NT2/D1 (cell line): ENCODE measurements at regions not wholly inside any gene's neighbourhood (a gene's known extent, or its start where the extent isn't known, plus 50 kb on each side); places are given as distances from the start of the nearest gene placed in this dataset.

Experiments
- DNase-seq: peaks from one replicate; pipeline ENCODE4 v3.0.0-alpha.2; 2011; ENCODE audit warnings: low read depth, low spot score
- H3K27me3 ChIP-seq: 2 replicates; pipeline ENCODE4 v1.6.0; 2011; ENCODE audit warnings: mild to moderate bottlenecking; ENCODE audit not compliant: insufficient read length, insufficient read depth
- H3K36me3 ChIP-seq: 2 replicates; pipeline ENCODE4 v1.6.1; 2011; ENCODE audit warnings: mild to moderate bottlenecking, low read length, mixed read lengths; ENCODE audit not compliant: insufficient read depth, insufficient read length
- H3K4me1 ChIP-seq: 2 replicates; pipeline ENCODE4 v1.5.1; 2011; ENCODE audit not compliant: insufficient read depth, insufficient read length
- H3K4me3 ChIP-seq: 2 replicates; pipeline ENCODE4 v1.5.1; 2011; ENCODE audit warnings: low read depth; ENCODE audit not compliant: insufficient read length
- H3K9ac ChIP-seq: 2 replicates; pipeline ENCODE4 v1.6.0; 2011; ENCODE audit warnings: low read depth; ENCODE audit not compliant: insufficient read length
- H3K9me3 ChIP-seq: 2 replicates; pipeline ENCODE4 v1.5.1; 2011; ENCODE audit warnings: mild to moderate bottlenecking, low read length; ENCODE audit not compliant: insufficient read depth
- SUZ12 ChIP-seq: IDR thresholded peaks from 2 replicates; pipeline ENCODE4 v1.6.1; 2011; ENCODE audit not compliant: insufficient read length, insufficient read depth; ENCODE audit errors: extremely low read depth
- YY1 ChIP-seq: IDR thresholded peaks from 2 replicates; pipeline ENCODE4 v1.6.1; 2011; ENCODE audit not compliant: insufficient read length, insufficient read depth
- ZNF274 ChIP-seq: IDR thresholded peaks from 2 replicates; pipeline ENCODE4 v1.6.1; 2011; ENCODE audit warnings: mild to moderate bottlenecking, low read depth, low read length

DNA sequence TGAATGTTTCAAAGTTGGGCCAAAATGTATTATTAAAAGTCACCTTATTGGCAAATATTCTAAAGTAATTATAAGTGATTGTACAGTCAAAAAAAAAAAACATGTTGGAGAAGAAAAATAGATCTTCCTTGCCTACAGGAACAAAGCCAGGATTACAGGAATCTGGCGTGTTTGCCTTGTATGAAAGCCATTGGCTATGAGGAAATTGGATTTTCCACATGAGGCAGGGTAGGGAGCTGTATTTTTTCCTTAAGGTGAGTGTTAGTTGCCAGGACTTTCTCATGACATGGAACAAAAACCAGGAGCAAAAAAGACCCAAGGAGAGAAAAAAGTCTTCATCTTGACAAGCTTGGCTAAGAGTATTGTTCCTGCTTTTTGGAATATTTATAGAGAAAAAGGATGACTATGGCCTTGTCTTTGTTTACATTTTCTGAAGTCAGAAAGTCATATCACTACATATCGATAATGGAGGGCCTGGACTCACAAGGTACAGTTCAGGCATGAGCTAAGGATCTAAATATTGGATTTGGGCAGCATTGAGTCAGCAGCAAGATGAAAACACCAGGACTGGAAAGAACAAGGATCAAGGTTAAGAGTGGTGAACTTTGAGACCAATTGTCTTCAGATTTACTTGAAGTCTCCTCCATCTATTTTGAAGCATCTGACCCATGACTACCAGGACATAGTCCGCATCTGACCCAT lies 68.4 kb upstream of the FLRT2 start:
- Histone ChIP-seq H3K9me3 (no peaks in the 10 kb centered on the region), H3K27me3 (no peaks in the 10 kb centered on the region), H3K4me1 (no peaks in the 10 kb centered on the region), H3K4me3 (no peak overlapping the region), H3K36me3 (no peaks in the 10 kb centered on the region), H3K9ac (no peak overlapping the region)
- no peak for DNase-seq
- TF ChIP-seq ZNF274 (no peak), SUZ12 (no peak), YY1 (no peak)

DNA sequence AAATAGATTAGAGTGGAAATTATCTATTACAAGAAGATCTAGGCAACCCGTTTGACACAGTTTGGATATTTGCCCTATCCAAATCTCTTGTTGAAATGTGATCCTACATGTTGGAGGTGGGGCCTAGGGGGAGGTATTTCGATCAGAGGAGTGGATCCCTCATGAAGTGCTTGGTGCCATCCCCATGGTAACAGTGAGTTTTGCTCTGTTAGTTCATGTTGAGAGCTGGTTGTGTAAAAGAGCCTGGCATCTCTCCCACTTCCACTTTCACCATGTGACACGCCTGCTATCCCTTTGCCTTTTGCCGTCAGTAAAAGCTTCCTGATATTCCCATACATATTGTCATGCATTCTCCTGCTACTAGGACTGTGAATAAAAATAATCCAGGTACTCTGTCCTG lies 66.4 kb upstream of the FLRT2 start:
- no peak for DNase-seq
- H3K4me1 ChIP-seq: no peaks in the 10 kb centered on the region
- no peaks in the 10 kb centered on the region for H3K27me3 ChIP-seq
- no peak overlapping the region for H3K4me3 ChIP-seq
- no peaks in the 10 kb centered on the region for H3K9me3 ChIP-seq
- H3K9ac ChIP-seq: no peak overlapping the region
- TF ChIP-seq YY1: no peak
- no peak for TF ChIP-seq ZNF274
- TF ChIP-seq SUZ12: no peak
- H3K36me3 ChIP-seq: no peaks in the 10 kb centered on the region

DNA sequence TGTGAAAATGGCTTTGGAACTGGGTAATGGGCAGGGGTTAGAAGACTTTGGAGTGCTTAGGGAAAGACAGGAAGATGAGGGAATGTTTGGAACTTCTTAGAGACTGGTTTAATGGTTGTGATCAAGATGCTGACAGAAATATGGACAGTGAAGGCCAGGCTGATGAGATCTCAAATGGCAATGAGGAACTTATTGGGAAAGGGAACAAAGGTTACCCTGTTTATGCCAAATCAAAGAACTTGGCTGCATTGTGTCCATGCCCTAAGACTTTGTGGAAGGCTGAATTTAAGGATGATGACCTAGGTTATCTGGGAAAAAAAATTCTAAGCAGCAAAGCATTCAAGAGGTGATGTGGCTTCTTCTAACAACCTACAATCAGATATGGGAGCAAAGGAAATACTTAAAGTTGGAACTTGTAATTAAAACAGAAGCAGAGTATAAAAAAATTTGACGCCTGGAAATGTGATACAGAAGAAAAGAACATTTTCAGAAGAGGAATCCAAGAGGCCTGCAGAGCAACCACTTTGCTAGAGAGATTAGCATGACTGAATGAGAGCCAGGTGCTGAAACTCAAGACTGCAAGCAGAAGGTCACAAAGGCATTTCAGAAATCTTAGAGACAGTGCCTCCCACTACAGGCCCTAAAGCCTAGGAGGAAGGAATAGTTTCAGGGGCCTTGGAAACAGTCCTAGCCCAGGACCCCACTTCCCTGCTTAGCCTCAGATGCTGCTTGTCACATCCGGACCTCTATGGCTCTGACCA lies 65.6 kb upstream of the FLRT2 start:
- H3K4me3 ChIP-seq: no peak overlapping the region
- TF ChIP-seq YY1 (no peak), SUZ12 (no peak), ZNF274 (no peak)
- H3K9ac ChIP-seq: no peak overlapping the region
- H3K27me3 ChIP-seq: no peaks in the 10 kb centered on the region
- H3K4me1 ChIP-seq: no peaks in the 10 kb centered on the region
- DNase-seq: no peak
- no peaks in the 10 kb centered on the region for H3K36me3 ChIP-seq
- H3K9me3 ChIP-seq: no peaks in the 10 kb centered on the region

DNA sequence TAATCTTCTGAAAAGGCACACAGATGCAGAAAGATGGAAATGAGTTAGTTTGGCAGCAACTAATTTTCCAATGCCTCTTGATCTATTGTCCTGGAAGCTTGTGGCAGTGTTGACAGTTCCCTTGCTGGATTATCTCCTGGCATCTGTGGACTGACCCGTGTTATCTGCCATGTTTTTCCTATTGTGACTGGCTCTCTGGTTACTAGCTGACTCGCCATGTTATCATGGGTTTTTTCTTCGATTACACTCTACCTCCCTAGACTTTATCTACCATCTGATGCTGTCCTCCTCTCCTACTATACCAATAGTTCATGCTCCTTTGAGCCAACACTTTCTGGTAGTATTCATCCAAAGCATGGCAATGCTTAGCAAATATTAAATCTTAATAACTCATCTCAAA lies 63.3 kb upstream of the FLRT2 start:
- Histone ChIP-seq H3K36me3 (no peaks in the 10 kb centered on the region), H3K4me3 (no peak overlapping the region), H3K4me1 (no peaks in the 10 kb centered on the region), H3K9ac (no peak overlapping the region), H3K9me3 (no peaks in the 10 kb centered on the region), H3K27me3 (no peaks in the 10 kb centered on the region)
- DNase-seq: no peak
- no peak for TF ChIP-seq SUZ12
- no peak for TF ChIP-seq ZNF274
- TF ChIP-seq YY1: no peak

DNA sequence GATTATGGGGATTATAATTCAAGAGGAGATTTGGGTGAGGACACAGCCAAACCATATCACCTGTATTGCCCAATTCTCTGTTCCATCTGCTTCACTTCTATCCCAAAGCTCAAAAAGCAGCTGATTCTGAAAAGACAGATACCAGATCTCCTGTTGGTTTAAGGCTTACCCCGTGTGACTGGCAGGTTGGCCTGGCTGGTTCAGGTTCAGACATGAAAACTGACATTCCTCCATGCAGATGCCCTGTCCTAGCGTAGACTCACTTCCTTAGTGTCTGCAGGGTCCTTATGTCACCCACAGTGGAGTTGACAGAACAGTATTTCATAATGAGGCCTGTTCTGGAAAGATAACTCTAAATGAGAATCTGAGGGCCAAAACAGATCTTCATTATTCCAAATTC lies 61.1 kb upstream of the FLRT2 start:
- no peaks in the 10 kb centered on the region for H3K36me3 ChIP-seq
- no peaks in the 10 kb centered on the region for H3K9me3 ChIP-seq
- H3K4me1 ChIP-seq: no peaks in the 10 kb centered on the region
- no peaks in the 10 kb centered on the region for H3K27me3 ChIP-seq
- no peak overlapping the region for H3K4me3 ChIP-seq
- no peak for TF ChIP-seq YY1
- TF ChIP-seq SUZ12: no peak
- no peak for TF ChIP-seq ZNF274
- no peak overlapping the region for H3K9ac ChIP-seq
- no peak for DNase-seq

DNA sequence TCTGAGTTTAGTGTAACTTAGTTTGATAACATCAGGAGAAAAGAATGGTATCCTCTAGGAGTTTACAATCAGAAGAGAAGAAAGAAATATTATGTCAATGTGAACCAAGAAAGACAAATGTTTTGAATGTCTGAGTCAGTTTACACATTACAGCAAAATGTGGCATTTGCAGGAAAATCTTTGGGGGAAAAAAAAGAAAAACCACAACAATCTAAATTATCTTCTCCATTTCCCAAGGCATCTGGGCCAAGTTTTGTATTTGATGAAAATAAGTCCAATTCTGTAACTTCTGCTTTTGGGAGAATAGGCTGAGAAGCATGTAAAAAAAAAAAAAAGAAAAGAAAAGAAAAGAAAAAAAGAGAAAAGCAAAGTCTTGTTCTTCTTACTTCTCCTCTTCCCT lies 58.8 kb upstream of the FLRT2 start:
- TF ChIP-seq YY1 (no peak), ZNF274 (no peak), SUZ12 (no peak)
- Histone ChIP-seq H3K9me3 (no peaks in the 10 kb centered on the region), H3K9ac (no peak overlapping the region), H3K4me3 (no peak overlapping the region), H3K36me3 (no peaks in the 10 kb centered on the region), H3K27me3 (no peaks in the 10 kb centered on the region), H3K4me1 (no peaks in the 10 kb centered on the region)
- DNase-seq: no peak

DNA sequence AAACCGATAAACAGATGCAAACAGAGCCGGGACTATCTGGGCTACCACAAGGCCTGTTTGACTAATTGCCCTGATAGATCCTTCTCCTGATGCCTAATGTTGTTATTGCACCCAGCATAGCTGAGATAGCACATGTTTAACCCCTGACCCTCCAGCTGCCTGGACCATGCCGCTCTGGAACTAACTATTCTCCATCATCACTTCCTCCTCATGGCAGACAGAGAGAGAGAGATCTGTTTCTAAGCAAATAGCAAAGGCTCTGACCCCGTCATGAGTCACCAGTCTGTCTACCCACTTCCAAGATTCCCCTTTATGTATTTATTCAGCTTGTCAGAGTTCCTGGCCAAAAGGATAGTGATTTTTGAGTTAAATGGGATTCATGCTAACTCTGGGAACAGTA lies 58.2 kb upstream of the FLRT2 start:
- H3K4me1 ChIP-seq: no peaks in the 10 kb centered on the region
- no peak for DNase-seq
- H3K9me3 ChIP-seq: no peaks in the 10 kb centered on the region
- no peak for TF ChIP-seq YY1
- TF ChIP-seq ZNF274: no peak
- TF ChIP-seq SUZ12: no peak
- H3K4me3 ChIP-seq: no peak overlapping the region
- no peaks in the 10 kb centered on the region for H3K36me3 ChIP-seq
- H3K9ac ChIP-seq: no peak overlapping the region
- H3K27me3 ChIP-seq: no peaks in the 10 kb centered on the region
